ENCODE measurements at regions not wholly inside any gene's neighbourhood (a gene's known extent, or its start where the extent isn't known, plus 50 kb on each side); places are given as distances from the start of the nearest gene placed in this dataset.

GRCh38 chr10:125350519-125350918 lies 190.2 kb upstream of the CTBP2 start:
- intact Hi-C loops (cut with DNase I): no loop called here
- Histone ChIP-seq H3K36me3 (no peaks in the 10 kb centered on the region), H3K27me3 (no peaks in the 10 kb centered on the region), H3K4me3 (no peak overlapping the region), H3K27ac (no peak overlapping the region), H3K4me1 (no peaks in the 10 kb centered on the region), H3K9me3 (no peaks in the 10 kb centered on the region)
- DNase-seq (no peak), ATAC-seq (no peak)
- TF ChIP-seq CTCF (IDR thresholded peaks at IDR 0.05) (no peak), POLR2A (IDR thresholded peaks at IDR 0.05) (no peak)
- 62% methylated on average over 2 of the region's 2 CpGs for WGBS (ENCODE audit: insufficient coverage, low coverage, low lambda C conversion rate, missing lambda C conversion rate)

DNA sequence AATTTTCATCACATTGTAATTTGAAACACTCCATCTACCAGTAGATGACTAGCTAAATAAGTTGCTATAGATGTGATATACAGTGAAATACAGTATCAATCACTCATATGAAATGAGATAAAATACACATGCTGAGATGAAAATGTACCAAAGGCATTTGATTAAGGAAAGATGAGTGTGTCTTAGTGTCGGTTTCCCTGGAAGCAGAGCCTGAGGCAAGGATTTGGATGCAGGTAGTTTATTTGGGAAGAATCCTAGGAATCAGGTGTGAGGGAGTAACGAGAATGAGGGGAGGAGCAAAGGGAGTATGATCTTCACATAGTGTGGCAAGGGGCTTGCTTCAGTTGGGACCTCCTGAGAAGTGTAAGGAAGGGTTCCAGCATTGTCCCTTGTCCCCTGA lies 188.2 kb upstream of the CTBP2 start:
- H3K27me3 ChIP-seq: no peaks in the 10 kb centered on the region
- no peaks in the 10 kb centered on the region for H3K4me1 ChIP-seq
- H3K27ac ChIP-seq: no peak overlapping the region
- H3K4me3 ChIP-seq: no peak overlapping the region
- DNase-seq (no peak), ATAC-seq (no peak)
- intact Hi-C loops (cut with DNase I): no loop called here
- WGBS (ENCODE audit: insufficient coverage, low coverage, low lambda C conversion rate, missing lambda C conversion rate): 44% methylated on average over 2 of the region's 2 CpGs
- H3K36me3 ChIP-seq: no peaks in the 10 kb centered on the region
- TF ChIP-seq POLR2A (IDR thresholded peaks at IDR 0.05) (no peak), CTCF (IDR thresholded peaks at IDR 0.05) (no peak)
- H3K9me3 ChIP-seq: no peaks in the 10 kb centered on the region

- Histone ChIP-seq H3K4me1 (no peaks in the 10 kb centered on the region), H3K9me3 (no peaks in the 10 kb centered on the region), H3K27me3 (no peaks in the 10 kb centered on the region), H3K36me3 (no peaks in the 10 kb centered on the region), H3K4me3 (peak overlapping the region in 1 of 3 donors; percentile 17), H3K27ac (no peak overlapping the region)
- TF ChIP-seq CTCF (IDR thresholded peaks at IDR 0.05): no peak
- no peak for TF ChIP-seq POLR2A (IDR thresholded peaks at IDR 0.05)
- no peak for DNase-seq
- ATAC-seq: peak in 3 of 4 donors; percentile 26 to 38 (median 31)
- WGBS (ENCODE audit: insufficient coverage, low coverage, low lambda C conversion rate, missing lambda C conversion rate): 31% methylated on average over 13 of the region's 19 CpGs
- intact Hi-C loops (cut with DNase I): no loop called here
Observed at GRCh38 chr10:125344573-125345171, 184.3 kb upstream of the CTBP2 start.

GRCh38 chr10:125343983-125344382 lies 183.6 kb upstream of the CTBP2 start:
- intact Hi-C loops (cut with DNase I): no loop called here
- TF ChIP-seq CTCF (IDR thresholded peaks at IDR 0.05): no peak
- no peak for TF ChIP-seq POLR2A (IDR thresholded peaks at IDR 0.05)
- ATAC-seq: no peak

More at GRCh38 chr10:125343983-125344382, 183.6 kb upstream of the CTBP2 start:
- H3K4me1 ChIP-seq: no peaks in the 10 kb centered on the region
- DNase-seq: no peak
- no peaks in the 10 kb centered on the region for H3K36me3 ChIP-seq
- H3K4me3 ChIP-seq: no peak overlapping the region
- 49% methylated on average over 3 of the region's 3 CpGs for WGBS (ENCODE audit: insufficient coverage, low coverage, low lambda C conversion rate, missing lambda C conversion rate)
- H3K27ac ChIP-seq: no peak overlapping the region
- no peaks in the 10 kb centered on the region for H3K9me3 ChIP-seq
- H3K27me3 ChIP-seq: no peaks in the 10 kb centered on the region

Data from right lobe of liver (tissue), 6 donors.